ENCODE measurements at regions not wholly inside any gene's neighbourhood (a gene's known extent, or its start where the extent isn't known, plus 50 kb on each side); places are given as distances from the start of the nearest gene placed in this dataset.

DNA sequence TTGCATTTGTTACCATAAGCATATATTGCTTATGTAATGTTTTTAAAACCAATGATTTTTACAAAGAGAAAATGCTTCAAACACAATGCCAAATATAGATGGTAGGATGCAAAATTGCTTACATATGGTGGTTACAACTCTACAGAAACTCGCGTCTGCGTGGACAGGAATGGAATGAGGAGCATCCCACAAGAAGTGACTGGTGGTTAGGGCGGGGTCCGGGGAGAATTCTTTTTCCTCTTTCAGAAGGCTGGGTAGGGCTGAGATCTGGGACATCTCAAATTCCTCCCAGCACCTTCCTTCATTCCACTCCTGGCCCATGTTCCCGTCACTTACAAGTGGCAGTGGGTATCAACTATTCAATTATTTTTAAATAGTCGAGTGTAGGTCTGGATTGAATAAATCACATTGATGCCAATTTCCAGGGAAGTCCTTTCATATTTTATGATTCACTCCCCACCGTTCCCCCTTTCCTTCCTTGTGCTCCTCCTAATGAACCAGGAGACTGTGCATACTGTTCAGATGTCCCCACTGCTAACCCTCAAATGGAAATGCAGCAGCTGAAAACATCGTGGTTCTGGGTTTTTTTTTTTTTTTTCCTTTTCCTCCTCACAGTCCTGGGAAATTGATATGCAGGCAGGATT is 174.5 kb upstream of the POU3F1 start:
- no peak for TF ChIP-seq POLR2A (IDR thresholded peaks at IDR 0.05)
- TF ChIP-seq, protein P1, sequence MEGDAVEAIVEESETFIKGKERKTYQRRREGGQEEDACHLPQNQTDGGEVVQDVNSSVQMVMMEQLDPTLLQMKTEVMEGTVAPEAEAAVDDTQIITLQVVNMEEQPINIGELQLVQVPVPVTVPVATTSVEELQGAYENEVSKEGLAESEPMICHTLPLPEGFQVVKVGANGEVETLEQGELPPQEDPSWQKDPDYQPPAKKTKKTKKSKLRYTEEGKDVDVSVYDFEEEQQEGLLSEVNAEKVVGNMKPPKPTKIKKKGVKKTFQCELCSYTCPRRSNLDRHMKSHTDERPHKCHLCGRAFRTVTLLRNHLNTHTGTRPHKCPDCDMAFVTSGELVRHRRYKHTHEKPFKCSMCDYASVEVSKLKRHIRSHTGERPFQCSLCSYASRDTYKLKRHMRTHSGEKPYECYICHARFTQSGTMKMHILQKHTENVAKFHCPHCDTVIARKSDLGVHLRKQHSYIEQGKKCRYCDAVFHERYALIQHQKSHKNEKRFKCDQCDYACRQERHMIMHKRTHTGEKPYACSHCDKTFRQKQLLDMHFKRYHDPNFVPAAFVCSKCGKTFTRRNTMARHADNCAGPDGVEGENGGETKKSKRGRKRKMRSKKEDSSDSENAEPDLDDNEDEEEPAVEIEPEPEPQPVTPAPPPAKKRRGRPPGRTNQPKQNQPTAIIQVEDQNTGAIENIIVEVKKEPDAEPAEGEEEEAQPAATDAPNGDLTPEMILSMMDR (IDR thresholded peaks at IDR 0.05): no peak
